ENCODE measurements at regions not wholly inside any gene's neighbourhood (a gene's known extent, or its start where the extent isn't known, plus 50 kb on each side); places are given as distances from the start of the nearest gene placed in this dataset.

GRCh38 chr9:124105266-124105665 lies 93.7 kb downstream of the LHX2 start:
- no peak for TF ChIP-seq CTCF (IDR thresholded peaks at IDR 0.05)
- no peak for TF ChIP-seq POLR2A (IDR thresholded peaks at IDR 0.05)
